ENCODE measurements at regions not wholly inside any gene's neighbourhood (a gene's known extent, or its start where the extent isn't known, plus 50 kb on each side); places are given as distances from the start of the nearest gene placed in this dataset.
"Not testable (repeated sequence)": the region's sequence is repeated elsewhere in the genome, so short reads cannot be mapped to it uniquely, and the experiment has no call there.

DNA sequence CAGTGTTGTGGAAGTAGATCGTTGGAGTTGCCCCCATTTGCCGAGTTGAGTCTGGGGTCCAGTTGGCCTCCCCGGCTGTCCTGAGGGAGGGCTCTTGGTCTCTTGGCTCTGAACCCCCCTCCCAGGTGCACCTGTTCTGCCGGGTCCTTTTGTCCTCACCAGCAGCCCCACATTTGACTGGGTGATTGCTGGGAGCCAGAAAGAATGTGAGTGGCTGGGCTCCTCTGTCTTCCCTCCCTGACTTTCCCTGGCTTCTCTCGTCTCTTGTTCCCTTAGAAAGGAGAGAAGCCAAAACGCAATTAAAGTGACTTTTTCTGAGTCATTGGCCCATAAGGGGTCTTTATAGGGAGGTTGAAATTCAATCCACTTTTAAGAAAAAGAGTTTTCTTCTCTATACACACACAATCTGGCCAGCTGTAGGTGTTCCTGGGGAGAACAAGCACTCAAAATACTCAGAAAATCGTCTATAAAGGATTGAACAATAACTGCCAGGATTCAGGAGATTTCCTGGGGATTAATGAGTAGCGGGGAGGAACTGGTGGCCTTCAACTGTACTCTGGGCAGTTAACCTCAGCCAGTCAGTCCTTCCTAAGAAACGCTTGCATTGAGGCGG is 131.0 kb downstream of the TMEM182 start:
- DNase-seq = no peak
- H3K4me3 ChIP-seq (ENCODE audit: low read length) = no peak overlapping the region
- WGBS, 2 experiments (ENCODE audit: insufficient coverage in 1 of 2, insufficient read length in 1 of 2) = 83 to 89% methylated on average over 6 to 10 of the region's 10 CpGs
- no peak for TF ChIP-seq CTCF (conservative IDR thresholded peaks at IDR 0.05)
- H3K9me3 Mint-ChIP-seq = no peaks in the 10 kb centered on the region
- peaks cover 25% of the 10 kb centered on the region for H3K27me3 Mint-ChIP-seq (ENCODE audit: insufficient read depth)
- H3K36me3 Mint-ChIP-seq (ENCODE audit: low read depth) = no peaks in the 10 kb centered on the region
- H3K4me1 ChIP-seq (ENCODE audit: control insufficient read depth, insufficient read depth, low read length) = peaks cover 5% of the 10 kb centered on the region
- no peak overlapping the region for H3K4me3 Mint-ChIP-seq
- no peaks in the 10 kb centered on the region for H3K9me3 ChIP-seq (ENCODE audit: control insufficient read depth, low read length)
- no peaks in the 10 kb centered on the region for H3K4me1 Mint-ChIP-seq
- H3K27ac ChIP-seq (ENCODE audit: low read depth, low read length) = peak overlapping the region; percentile 32
- no peaks in the 10 kb centered on the region for H3K27me3 ChIP-seq (ENCODE audit: control insufficient read depth, insufficient read depth, low read length, poor library complexity, severe bottlenecking)
- no peak overlapping the region for H3K27ac Mint-ChIP-seq
- H3K9ac ChIP-seq (ENCODE audit: extremely low read depth, low read length, poor library complexity, severe bottlenecking) = no peak overlapping the region
- no peaks in the 10 kb centered on the region for H3K36me3 ChIP-seq (ENCODE audit: control insufficient read depth, insufficient read depth, low read length)

DNA sequence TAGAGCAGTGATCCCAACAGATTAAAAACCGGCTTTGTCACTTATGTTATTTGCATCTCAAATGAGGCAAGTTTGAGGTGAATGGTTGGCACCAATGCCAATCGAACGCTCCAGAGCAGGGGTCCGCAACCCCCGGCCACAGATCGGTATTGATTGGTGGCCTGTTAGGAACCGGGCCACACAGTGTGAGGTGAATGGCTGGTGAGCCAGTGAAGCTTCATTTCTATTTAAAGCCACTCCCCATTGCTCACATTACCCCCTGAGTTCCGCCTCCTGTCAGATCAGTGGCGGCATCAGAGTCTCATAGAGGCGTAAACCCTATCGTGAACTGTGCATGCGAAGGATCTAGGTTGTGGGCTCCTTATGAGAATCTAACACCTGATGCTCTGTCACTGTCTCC is 132.0 kb downstream of the TMEM182 start:
- H3K9me3 ChIP-seq (ENCODE audit: control insufficient read depth, low read length) = no peaks in the 10 kb centered on the region
- H3K36me3 Mint-ChIP-seq (ENCODE audit: low read depth) = no peaks in the 10 kb centered on the region
- H3K9me3 Mint-ChIP-seq = peaks cover 5% of the 10 kb centered on the region
- H3K4me1 Mint-ChIP-seq = no peaks in the 10 kb centered on the region
- H3K27ac ChIP-seq (ENCODE audit: low read depth, low read length) = no peak overlapping the region
- peaks cover 5% of the 10 kb centered on the region for H3K4me1 ChIP-seq (ENCODE audit: control insufficient read depth, insufficient read depth, low read length)
- H3K36me3 ChIP-seq (ENCODE audit: control insufficient read depth, insufficient read depth, low read length) = no peaks in the 10 kb centered on the region
- WGBS, 2 experiments (ENCODE audit: insufficient coverage in 1 of 2, insufficient read length in 1 of 2) = 94 to 96% methylated on average over 11 to 12 of the region's 12 CpGs
- no peaks in the 10 kb centered on the region for H3K27me3 ChIP-seq (ENCODE audit: control insufficient read depth, insufficient read depth, low read length, poor library complexity, severe bottlenecking)
- H3K27ac Mint-ChIP-seq = no peak overlapping the region
- H3K27me3 Mint-ChIP-seq (ENCODE audit: insufficient read depth) = peaks cover 28% of the 10 kb centered on the region
- H3K4me3 ChIP-seq (ENCODE audit: low read length) = no peak overlapping the region
- peak; percentile 41 for DNase-seq
- no peak for TF ChIP-seq CTCF (conservative IDR thresholded peaks at IDR 0.05)
- no peak overlapping the region for H3K4me3 Mint-ChIP-seq
- H3K9ac ChIP-seq (ENCODE audit: extremely low read depth, low read length, poor library complexity, severe bottlenecking) = no peak overlapping the region

- DNase-seq = peak; percentile 67
- peaks cover 28% of the 10 kb centered on the region for H3K27me3 Mint-ChIP-seq (ENCODE audit: insufficient read depth)
- no peak overlapping the region for H3K4me3 ChIP-seq (ENCODE audit: low read length)
- no peaks in the 10 kb centered on the region for H3K36me3 ChIP-seq (ENCODE audit: control insufficient read depth, insufficient read depth, low read length)
- no peaks in the 10 kb centered on the region for H3K4me1 Mint-ChIP-seq
- no peaks in the 10 kb centered on the region for H3K36me3 Mint-ChIP-seq (ENCODE audit: low read depth)
- H3K4me3 Mint-ChIP-seq = no peak overlapping the region
- WGBS, 2 experiments (ENCODE audit: insufficient coverage in 1 of 2, insufficient read length in 1 of 2) = 56% methylated on average over 2 of the region's 2 CpGs; no CpG with 5 or more reads in 1 of the 2 experiments
- peak; percentile 24 for TF ChIP-seq CTCF (conservative IDR thresholded peaks at IDR 0.05)
- H3K27ac Mint-ChIP-seq = no peak overlapping the region
- H3K9ac ChIP-seq (ENCODE audit: extremely low read depth, low read length, poor library complexity, severe bottlenecking) = no peak overlapping the region
- H3K27ac ChIP-seq (ENCODE audit: low read depth, low read length) = no peak overlapping the region
- peaks cover 5% of the 10 kb centered on the region for H3K9me3 Mint-ChIP-seq
- peaks cover 5% of the 10 kb centered on the region for H3K4me1 ChIP-seq (ENCODE audit: control insufficient read depth, insufficient read depth, low read length)
- no peaks in the 10 kb centered on the region for H3K9me3 ChIP-seq (ENCODE audit: control insufficient read depth, low read length)
- H3K27me3 ChIP-seq (ENCODE audit: control insufficient read depth, insufficient read depth, low read length, poor library complexity, severe bottlenecking) = no peaks in the 10 kb centered on the region
These were observed 133.5 kb downstream of the TMEM182 start for GRCh38 chr2:102895376-102895775.

GRCh38 chr2:102909240-102909639 is 147.4 kb downstream of the TMEM182 start:
- not testable (repeated sequence) for H3K4me1 Mint-ChIP-seq; H3K27ac ChIP-seq (ENCODE audit: low read depth, low read length); H3K9ac ChIP-seq (ENCODE audit: extremely low read depth, low read length, poor library complexity, severe bottlenecking); H3K4me3 Mint-ChIP-seq; H3K9me3 ChIP-seq (ENCODE audit: control insufficient read depth, low read length); DNase-seq; H3K27me3 ChIP-seq (ENCODE audit: control insufficient read depth, insufficient read depth, low read length, poor library complexity, severe bottlenecking); H3K36me3 Mint-ChIP-seq (ENCODE audit: low read depth); H3K27me3 Mint-ChIP-seq (ENCODE audit: insufficient read depth); H3K4me1 ChIP-seq (ENCODE audit: control insufficient read depth, insufficient read depth, low read length); H3K36me3 ChIP-seq (ENCODE audit: control insufficient read depth, insufficient read depth, low read length); H3K27ac Mint-ChIP-seq; H3K4me3 ChIP-seq (ENCODE audit: low read length)
- peaks cover 11% of the 10 kb centered on the region for H3K9me3 Mint-ChIP-seq
- 88% methylated on average over 2 of the region's 2 CpGs; no CpG with 5 or more reads in 1 of the 2 experiments for WGBS, 2 experiments (ENCODE audit: insufficient coverage in 1 of 2, insufficient read length in 1 of 2)

Data from endodermal cell (in vitro differentiated cells).